Subcutaneous abdominal adipose tissue (tissue), 5 donors: ENCODE measurements at regions not wholly inside any gene's neighbourhood (a gene's known extent, or its start where the extent isn't known, plus 50 kb on each side); places are given as distances from the start of the nearest gene placed in this dataset.

Experiments used
- H3K27ac ChIP-seq: one replicate; pipeline ENCODE4 v1.7.0; 2013; ENCODE audit warnings: low read depth, mild to moderate bottlenecking, inconsistent platforms, low read length, moderate library complexity
- H3K27me3 ChIP-seq, 5 donors: one replicate each; pipeline ENCODE4 v1.7.0; 2013; ENCODE audit warnings: low read length in 5 of 5, inconsistent platforms in 1 of 5; ENCODE audit not compliant: control insufficient read depth in 5 of 5, insufficient read depth in 4 of 5
- H3K36me3 ChIP-seq, 5 donors: one replicate each; pipeline ENCODE4 v1.7.0; 2013; ENCODE audit warnings: low read length in 5 of 5; ENCODE audit not compliant: control insufficient read depth in 5 of 5, insufficient read depth in 5 of 5
- H3K4me1 ChIP-seq, 5 donors: one replicate each; pipeline ENCODE4 v1.7.0; 2013; ENCODE audit warnings: low read length in 5 of 5, mild to moderate bottlenecking in 3 of 5, moderate library complexity in 1 of 5; ENCODE audit not compliant: control insufficient read depth in 5 of 5, insufficient read depth in 5 of 5
- H3K4me3 ChIP-seq, 5 donors: one replicate each; pipeline ENCODE4 v1.7.0; 2013; ENCODE audit warnings: low read length in 5 of 5, low read depth in 1 of 5
- H3K9ac ChIP-seq, 5 donors: one replicate each; pipeline ENCODE4 v1.7.0; 2013; ENCODE audit warnings: low read length in 5 of 5, mild to moderate bottlenecking in 4 of 5, moderate library complexity in 3 of 5
- H3K9me3 ChIP-seq, 5 donors: one replicate each; pipeline ENCODE4 v1.7.0; 2013; ENCODE audit warnings: low read length in 5 of 5; ENCODE audit not compliant: control insufficient read depth in 5 of 5
- donor health status: healthy.
- donor health status: healthy.
- donor health status: healthy.
- donor health status: healthy.
- donor health status: healthy.

DNA sequence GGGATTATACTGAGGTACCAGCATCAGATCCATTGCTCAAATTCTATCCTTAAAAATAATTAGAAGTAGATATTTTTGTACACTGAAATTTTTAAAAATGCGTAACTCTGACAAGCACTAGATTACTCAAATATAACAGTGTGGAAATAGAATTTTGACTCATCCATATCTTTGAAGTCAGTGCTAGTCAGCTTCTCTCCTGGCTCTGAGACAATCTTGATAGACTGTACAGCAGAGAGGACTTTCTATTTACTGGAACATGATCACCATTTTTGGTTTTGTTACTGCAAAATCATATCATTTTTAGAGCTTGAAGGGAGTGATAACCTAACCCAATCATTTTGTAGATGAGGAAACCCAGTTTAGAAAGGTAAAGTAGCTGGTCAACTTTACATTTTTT lies 195.0 kb downstream of the MTERF1 start:
- no peak overlapping the region for H3K27ac ChIP-seq
- H3K4me3 ChIP-seq: no peak overlapping the region
- H3K9ac ChIP-seq: no peak overlapping the region
- H3K4me1 ChIP-seq: no peaks in the 10 kb centered on the region
- peaks cover 6 to 25% (median 11%) of the 10 kb centered on the region in 5 donors for H3K9me3 ChIP-seq
- H3K27me3 ChIP-seq: no peaks in the 10 kb centered on the region
- no peaks in the 10 kb centered on the region for H3K36me3 ChIP-seq

GRCh38 chr7:91690541-91691070 lies 189.9 kb downstream of the MTERF1 start:
- Histone ChIP-seq H3K36me3 (no peaks in the 10 kb centered on the region), H3K9me3 (peaks cover 0 to 3% (median 0%) of the 10 kb centered on the region in 5 donors), H3K4me3 (no peak overlapping the region), H3K27me3 (no peaks in the 10 kb centered on the region), H3K27ac (no peak overlapping the region), H3K4me1 (no peaks in the 10 kb centered on the region), H3K9ac (no peak overlapping the region)

DNA sequence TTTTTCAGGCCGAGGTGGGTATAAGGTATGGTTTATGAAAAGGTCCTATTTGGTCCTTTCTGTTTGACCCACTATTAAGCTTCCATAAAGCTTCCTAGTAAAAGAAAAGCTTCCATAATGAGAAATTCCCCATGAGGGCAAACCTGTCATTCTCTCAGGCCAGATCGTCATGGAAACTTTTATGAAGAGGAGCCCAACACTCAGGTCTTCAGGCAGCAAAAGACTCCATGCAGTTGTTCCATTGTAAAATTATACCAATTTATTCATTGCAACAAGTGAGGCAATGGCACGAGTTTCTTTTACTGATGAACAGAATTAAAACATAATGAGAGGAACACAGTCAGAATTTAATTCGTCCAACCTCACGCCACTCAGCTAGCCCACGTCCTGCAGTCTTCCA lies 188.6 kb downstream of the MTERF1 start:
- no peaks in the 10 kb centered on the region for H3K4me1 ChIP-seq
- H3K9me3 ChIP-seq: peaks cover 0 to 3% (median 0%) of the 10 kb centered on the region in 5 donors
- no peak overlapping the region for H3K9ac ChIP-seq
- no peak overlapping the region for H3K4me3 ChIP-seq
- H3K27me3 ChIP-seq: no peaks in the 10 kb centered on the region
- H3K36me3 ChIP-seq: no peaks in the 10 kb centered on the region
- H3K27ac ChIP-seq: no peak overlapping the region

- Histone ChIP-seq H3K4me3 (no peak overlapping the region), H3K9ac (no peak overlapping the region), H3K36me3 (no peaks in the 10 kb centered on the region), H3K27ac (no peak overlapping the region), H3K9me3 (no peaks in the 10 kb centered on the region), H3K4me1 (no peaks in the 10 kb centered on the region), H3K27me3 (no peaks in the 10 kb centered on the region)
These were observed 187.7 kb downstream of the MTERF1 start for GRCh38 chr7:91692800-91693199.

DNA sequence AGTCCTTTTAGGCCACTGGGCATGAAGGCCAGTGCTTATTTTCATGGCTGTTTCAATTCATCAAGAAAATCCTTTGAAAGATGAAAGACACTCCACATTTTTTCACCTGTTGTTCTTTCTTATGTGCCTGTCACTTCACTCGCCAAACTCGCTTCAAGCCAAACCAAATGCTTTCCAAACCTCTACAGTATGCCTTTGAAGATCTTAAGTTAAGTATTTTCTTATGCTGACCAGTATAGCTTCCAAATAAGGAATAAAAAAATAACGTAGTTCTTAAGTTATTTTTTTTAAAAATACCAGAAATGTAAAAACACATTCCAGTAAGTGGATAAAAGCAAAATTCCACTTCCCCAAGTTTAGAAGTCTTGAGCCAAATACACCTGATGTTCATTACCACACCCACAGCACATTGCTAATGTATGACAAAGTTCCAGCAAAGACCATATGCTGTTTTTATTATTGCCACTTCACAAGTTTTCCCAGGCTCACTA lies 186.1 kb downstream of the MTERF1 start:
- H3K36me3 ChIP-seq: no peaks in the 10 kb centered on the region
- peaks cover 0 to 11% (median 2%) of the 10 kb centered on the region in 5 donors for H3K9me3 ChIP-seq
- H3K9ac ChIP-seq: no peak overlapping the region
- no peak overlapping the region for H3K4me3 ChIP-seq
- no peak overlapping the region for H3K27ac ChIP-seq
- H3K4me1 ChIP-seq: no peaks in the 10 kb centered on the region
- H3K27me3 ChIP-seq: no peaks in the 10 kb centered on the region

DNA sequence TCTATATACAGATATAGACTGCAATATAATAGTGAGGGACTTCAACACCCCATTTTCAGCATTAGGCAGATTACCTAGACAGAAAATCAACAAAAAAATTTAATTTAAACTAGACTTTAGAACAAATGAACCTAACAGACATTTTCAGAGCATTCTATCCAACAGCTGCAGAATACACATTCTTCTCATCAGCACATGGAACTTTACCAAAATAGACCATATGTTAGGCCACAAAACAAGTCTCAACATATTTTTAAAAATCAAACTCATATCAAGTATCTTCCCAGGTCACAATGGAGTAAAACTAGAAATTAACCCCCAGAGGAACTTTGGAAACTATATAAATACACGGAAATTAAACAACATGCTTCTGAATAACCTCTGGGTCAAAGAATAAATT lies 169.6 kb downstream of the MTERF1 start:
- H3K9ac ChIP-seq: no peak overlapping the region
- H3K4me3 ChIP-seq: no peak overlapping the region
- no peak overlapping the region for H3K27ac ChIP-seq
- no peaks in the 10 kb centered on the region for H3K27me3 ChIP-seq
- H3K4me1 ChIP-seq: no peaks in the 10 kb centered on the region
- peaks cover 2 to 27% (median 20%) of the 10 kb centered on the region in 5 donors for H3K9me3 ChIP-seq
- H3K36me3 ChIP-seq: peaks cover 0 to 2% (median 0%) of the 10 kb centered on the region in 5 donors

DNA sequence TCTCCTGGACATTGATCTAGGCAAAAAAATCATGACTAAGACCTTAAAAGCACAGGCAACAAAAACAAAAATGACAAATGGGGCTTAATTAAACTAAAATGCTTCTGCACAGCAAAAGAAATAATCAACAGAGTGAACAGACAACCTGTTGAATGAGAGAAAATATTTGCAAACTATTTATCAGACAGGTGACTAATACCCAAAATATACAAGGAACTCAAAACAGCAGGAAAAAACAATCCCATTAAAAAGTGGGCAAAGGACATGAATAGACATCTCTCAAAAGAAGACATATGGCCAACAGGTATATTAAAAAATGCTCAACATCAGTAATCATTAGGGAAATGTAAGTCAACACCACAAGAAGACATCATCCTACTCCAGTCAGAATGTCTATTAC lies 166.8 kb downstream of the MTERF1 start:
- H3K27me3 ChIP-seq: no peaks in the 10 kb centered on the region
- no peaks in the 10 kb centered on the region for H3K4me1 ChIP-seq
- H3K9ac ChIP-seq: no peak overlapping the region
- no peak overlapping the region for H3K27ac ChIP-seq
- no peaks in the 10 kb centered on the region for H3K36me3 ChIP-seq
- H3K4me3 ChIP-seq: no peak overlapping the region
- H3K9me3 ChIP-seq: peaks cover 0 to 8% (median 3%) of the 10 kb centered on the region in 5 donors

DNA sequence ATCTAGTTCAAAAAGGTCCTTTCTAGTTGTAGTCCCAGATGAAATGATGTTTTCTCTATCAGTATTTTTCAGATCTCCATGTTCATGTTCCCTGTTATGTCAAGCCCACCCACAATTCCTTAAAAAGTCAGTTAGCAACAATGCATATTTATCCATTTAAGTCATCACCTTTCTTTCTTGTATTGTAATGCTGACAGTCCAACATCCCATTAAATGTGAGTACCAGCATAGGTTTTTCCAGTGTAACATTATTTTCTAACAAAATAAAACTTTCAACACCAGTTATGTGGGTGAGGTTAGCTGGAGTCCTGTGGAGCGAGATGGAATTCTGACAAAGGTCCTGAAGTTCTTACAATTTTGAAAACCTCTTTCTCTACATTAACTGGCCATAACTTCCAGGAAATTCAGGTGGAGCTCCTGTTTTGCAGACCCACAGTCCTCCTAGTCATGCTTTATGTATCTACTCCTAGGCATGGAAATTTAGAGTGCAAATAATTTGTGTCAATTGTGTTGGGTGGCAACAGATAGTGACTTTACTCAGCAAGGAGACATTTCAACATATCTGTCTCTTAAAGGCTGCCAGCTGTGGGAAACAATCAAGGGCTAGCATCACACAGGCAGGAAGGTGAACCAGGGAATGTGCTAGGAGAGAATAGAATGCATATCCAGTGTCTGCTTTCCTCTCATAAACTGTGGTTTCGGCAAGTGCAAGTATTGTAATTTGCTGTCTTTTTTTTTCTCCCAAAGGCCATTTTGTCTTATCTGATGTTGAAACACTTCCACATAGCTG lies 162.6 kb downstream of the MTERF1 start:
- no peaks in the 10 kb centered on the region for H3K4me1 ChIP-seq
- H3K9me3 ChIP-seq: peaks cover 0 to 12% (median 5%) of the 10 kb centered on the region in 5 donors
- no peak overlapping the region for H3K9ac ChIP-seq
- no peaks in the 10 kb centered on the region for H3K27me3 ChIP-seq
- no peak overlapping the region for H3K27ac ChIP-seq
- no peaks in the 10 kb centered on the region for H3K36me3 ChIP-seq
- no peak overlapping the region for H3K4me3 ChIP-seq

DNA sequence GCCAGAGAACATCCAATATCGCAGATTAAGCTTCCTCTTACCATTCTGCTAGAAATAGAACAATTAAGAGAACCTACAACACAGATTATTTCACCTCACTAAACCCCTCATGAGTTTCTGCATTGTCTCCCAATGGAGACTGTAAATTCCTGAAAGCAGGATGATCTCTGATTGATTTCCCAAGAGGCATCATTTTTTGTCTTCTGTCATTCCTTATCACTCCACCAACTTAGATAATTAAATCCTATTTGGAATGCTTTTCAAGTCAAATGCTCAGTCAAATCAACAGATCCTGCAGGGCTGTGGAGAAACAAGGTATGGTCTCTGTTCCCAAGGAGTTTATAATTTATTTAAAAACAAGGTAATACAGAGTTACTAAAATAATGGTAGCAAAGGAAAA lies 161.5 kb downstream of the MTERF1 start:
- Histone ChIP-seq H3K4me3 (no peak overlapping the region), H3K4me1 (no peaks in the 10 kb centered on the region), H3K36me3 (no peaks in the 10 kb centered on the region), H3K27ac (no peak overlapping the region), H3K9me3 (peaks cover 0 to 9% (median 6%) of the 10 kb centered on the region in 5 donors), H3K9ac (no peak overlapping the region), H3K27me3 (no peaks in the 10 kb centered on the region)

GRCh38 chr7:91720260-91720937 lies 160.1 kb downstream of the MTERF1 start:
- no peaks in the 10 kb centered on the region for H3K36me3 ChIP-seq
- H3K4me1 ChIP-seq: no peaks in the 10 kb centered on the region
- no peak overlapping the region for H3K9ac ChIP-seq
- no peak overlapping the region for H3K27ac ChIP-seq
- H3K4me3 ChIP-seq: no peak overlapping the region
- H3K27me3 ChIP-seq: no peaks in the 10 kb centered on the region
- peaks cover 0 to 14% (median 10%) of the 10 kb centered on the region in 5 donors for H3K9me3 ChIP-seq
